Common myeloid progenitor, CD34-positive (primary cell): ENCODE measurements at regions not wholly inside any gene's neighbourhood (a gene's known extent, or its start where the extent isn't known, plus 50 kb on each side); places are given as distances from the start of the nearest gene placed in this dataset.

Experiments
- CTCF ChIA-PET: fragments of 350-600 bp; sonication (Branson Sonifier 250); formaldehyde crosslinking; loops from one replicate; lab custom pipeline; 2021; ENCODE audit warnings: antibody characterized with exemption; lab: Charles Lee
- POLR2A ChIA-PET: fragments of 350-600 bp; sonication (Branson Sonifier 250); formaldehyde crosslinking; loops from one replicate; lab custom pipeline; 2021; ENCODE audit warnings: antibody characterized with exemption; lab: Charles Lee
- DNase-seq, 3 donors: peaks; one replicate each; pipeline versions ENCODE4 v3.0.0 to v3.0.0-alpha.2; 2013
- H3K27ac ChIP-seq, 2 experiments: 1 replicate in 1 of 2; 2 replicates in 1 of 2; pipeline ENCODE4 v1.7.0; 2013; ENCODE audit warnings: inconsistent platforms in 2 of 2, low read length in 2 of 2, mild to moderate bottlenecking in 2 of 2, low read depth in 1 of 2, moderate library complexity in 1 of 2; ENCODE audit not compliant: severe bottlenecking in 2 of 2, insufficient read depth in 1 of 2, poor library complexity in 1 of 2
- H3K27me3 ChIP-seq, 5 experiments: replicated peaks in 2 of 5; 1 replicate in 3 of 5; 2 replicates in 2 of 5; pipeline versions ENCODE4 v1.6.1 to v1.7.0; 2013; ENCODE audit warnings: low read length in 4 of 5, mild to moderate bottlenecking in 2 of 5, moderate library complexity in 2 of 5, inconsistent platforms in 1 of 5; ENCODE audit not compliant: insufficient read depth in 5 of 5, control insufficient read depth in 4 of 5
- H3K36me3 ChIP-seq, 4 experiments: 1 replicate in 2 of 4; 2 replicates in 2 of 4; pipeline versions ENCODE4 v1.6.1 to v1.7.0; 2013; ENCODE audit warnings: low read length in 3 of 4, control low read depth in 1 of 4, mild to moderate bottlenecking in 1 of 4; ENCODE audit not compliant: control insufficient read depth in 4 of 4, insufficient read depth in 4 of 4
- H3K4me1 ChIP-seq, 4 experiments: 1 replicate in 3 of 4; 2 replicates in 1 of 4; pipeline versions ENCODE4 v1.6.1 to v1.7.1; 2013; ENCODE audit warnings: low read length in 3 of 4, mild to moderate bottlenecking in 3 of 4, control low read depth in 1 of 4, inconsistent platforms in 1 of 4, moderate library complexity in 1 of 4; ENCODE audit not compliant: control insufficient read depth in 4 of 4, insufficient read depth in 4 of 4; ENCODE audit errors: control extremely low read depth in 1 of 4
- H3K4me3 ChIP-seq, 7 experiments: 1 replicate in 4 of 7; 2 replicates in 3 of 7; pipeline versions ENCODE4 v1.5.1 to v1.7.0; 2013; ENCODE audit warnings: mild to moderate bottlenecking in 7 of 7, low read length in 6 of 7, moderate library complexity in 6 of 7, inconsistent platforms in 2 of 7, low read depth in 2 of 7, control low read depth in 1 of 7; ENCODE audit not compliant: insufficient read depth in 4 of 7, control insufficient read depth in 1 of 7; ENCODE audit errors: extremely low read depth in 1 of 7
- H3K9me3 ChIP-seq, 5 experiments: 1 replicate in 4 of 5; 2 replicates in 1 of 5; pipeline versions ENCODE4 v1.6.1 to v1.7.1; 2013; ENCODE audit warnings: low read length in 4 of 5, mild to moderate bottlenecking in 2 of 5, inconsistent platforms in 1 of 5, low read depth in 1 of 5, moderate library complexity in 1 of 5; ENCODE audit not compliant: control insufficient read depth in 4 of 5, insufficient read depth in 2 of 5; ENCODE audit errors: control extremely low read depth in 1 of 5
- WGBS: methylation state at CpG from one replicate; pipeline ENCODE4 v1.1.5; 2013; ENCODE audit not compliant: insufficient coverage; 5-methylcytosine and 5-hydroxymethylcytosine counted together

- Histone ChIP-seq H3K4me1 (no peaks in the 10 kb centered on the region), H3K27ac (no peak overlapping the region), H3K4me3 (no peak overlapping the region), H3K36me3 (no peaks in the 10 kb centered on the region), H3K27me3 (peaks cover 0 to 8% (median 0%) of the 10 kb centered on the region in 5 experiments), H3K9me3 (no peaks in the 10 kb centered on the region)
- POLR2A ChIA-PET: no interaction called here
- DNase-seq: no peak
- CTCF ChIA-PET: no interaction called here
- 94% methylated on average over 12 of the region's 15 CpGs for WGBS
These were observed 526.7 kb downstream of the BRD1 start for GRCh38 chr22:49300951-49301397.

- no peak overlapping the region for H3K4me3 ChIP-seq
- no peaks in the 10 kb centered on the region for H3K9me3 ChIP-seq
- H3K4me1 ChIP-seq: no peaks in the 10 kb centered on the region
- peaks cover 0 to 8% (median 0%) of the 10 kb centered on the region in 5 experiments for H3K27me3 ChIP-seq
- no peak for DNase-seq
- no peaks in the 10 kb centered on the region for H3K36me3 ChIP-seq
- CTCF ChIA-PET: interaction anchor here (1.5 kb wide), 1 partner anchor 33 kb away, joined by 3 read pairs; no protein-coding TSS in a partner anchor
- 89% methylated on average over 11 of the region's 11 CpGs for WGBS
- no peak overlapping the region for H3K27ac ChIP-seq
- POLR2A ChIA-PET: no interaction called here
These were observed 527.4 kb downstream of the BRD1 start for GRCh38 chr22:49300241-49300640.

GRCh38 chr22:49299821-49300231, 527.8 kb downstream of the BRD1 start:
- 94% methylated on average over 13 of the region's 13 CpGs for whole genome bisulfite sequencing
- Histone ChIP-seq H3K9me3 (no peaks in the 10 kb centered on the region), H3K27ac (no peak overlapping the region), H3K4me1 (no peaks in the 10 kb centered on the region), H3K36me3 (no peaks in the 10 kb centered on the region), H3K4me3 (no peak overlapping the region), H3K27me3 (peaks cover 0 to 8% (median 0%) of the 10 kb centered on the region in 5 experiments)
- CTCF ChIA-PET: interaction anchor here (1.5 kb wide), 1 partner anchor 33 kb away, joined by 3 read pairs; no protein-coding TSS in a partner anchor
- no peak for DNase-seq
- POLR2A ChIA-PET: no interaction called here

- WGBS: 92% methylated on average over 32 of the region's 34 CpGs
- Histone ChIP-seq H3K36me3 (no peaks in the 10 kb centered on the region), H3K27ac (no peak overlapping the region), H3K4me3 (no peak overlapping the region), H3K27me3 (peaks cover 0 to 8% (median 0%) of the 10 kb centered on the region in 5 experiments), H3K9me3 (peaks cover 0 to 6% (median 3%) of the 10 kb centered on the region in 5 experiments), H3K4me1 (no peaks in the 10 kb centered on the region)
- ChIA-PET POLR2A (no interaction called here), CTCF (interaction anchor here (1.5 kb wide), 1 partner anchor 32 kb away, joined by 3 read pairs; no protein-coding TSS in a partner anchor)
- no peak for DNase-seq
These were observed 528.6 kb downstream of the BRD1 start for GRCh38 chr22:49298834-49299750.

- no peak overlapping the region for H3K27ac ChIP-seq
- CTCF ChIA-PET: interaction anchor here (0.7 kb wide), 1 partner anchor 59 kb away, joined by 3 read pairs; no protein-coding TSS in a partner anchor
- H3K36me3 ChIP-seq: no peaks in the 10 kb centered on the region
- peaks cover 0 to 11% (median 6%) of the 10 kb centered on the region in 5 experiments for H3K9me3 ChIP-seq
- 86% methylated on average over 34 of the region's 39 CpGs for WGBS
- H3K4me1 ChIP-seq: no peaks in the 10 kb centered on the region
- DNase-seq: no peak
- POLR2A ChIA-PET: no interaction called here
- H3K4me3 ChIP-seq: no peak overlapping the region
- peaks cover 0 to 4% (median 0%) of the 10 kb centered on the region in 5 experiments for H3K27me3 ChIP-seq
These were observed 529.6 kb downstream of the BRD1 start for GRCh38 chr22:49297871-49298721.

GRCh38 chr22:49297286-49297870, 530.3 kb downstream of the BRD1 start:
- peaks cover 0 to 6% (median 0%) of the 10 kb centered on the region in 5 experiments for H3K27me3 ChIP-seq
- peaks cover 0 to 18% (median 8%) of the 10 kb centered on the region in 5 experiments for H3K9me3 ChIP-seq
- no peak overlapping the region for H3K4me3 ChIP-seq
- no peak overlapping the region for H3K27ac ChIP-seq
- H3K4me1 ChIP-seq: no peaks in the 10 kb centered on the region
- H3K36me3 ChIP-seq: no peaks in the 10 kb centered on the region
- WGBS: 94% methylated on average over 27 of the region's 27 CpGs
- POLR2A ChIA-PET: no interaction called here
- DNase-seq: no peak
- CTCF ChIA-PET: interaction anchor here (0.7 to 2.5 kb wide), 2 partner anchors 8 to 60 kb away, joined by 3 to 12 read pairs; no protein-coding TSS in a partner anchor
